Natural killer cell (primary cell): ENCODE measurements at regions not wholly inside any gene's neighbourhood (a gene's known extent, or its start where the extent isn't known, plus 50 kb on each side); places are given as distances from the start of the nearest gene placed in this dataset.

Experiments used
- ATAC-seq, 3 donors: fragments of 150-1000 bp in 2 of 3; fragments of 200-7000 bp in 1 of 3; cut with Tn5 transposase; 1 replicate in 1 of 3; 2 replicates in 2 of 3; pipeline ENCODE4 v1.10.0; 2021; ENCODE audit warnings: mild to moderate bottlenecking in 2 of 3, moderate library complexity in 2 of 3
- DNase-seq, 2 donors: peaks; one replicate each; pipeline versions ENCODE4 v3.0.0 to v3.0.0-alpha.2; 2013 to 2021; ENCODE audit warnings: mixed read lengths in 1 of 2
- H3K27ac ChIP-seq: one replicate; pipeline ENCODE4 v1.5.1; 2013; ENCODE audit warnings: mild to moderate bottlenecking, low read length
- H3K27me3 ChIP-seq: one replicate; pipeline ENCODE4 v1.6.1; 2013; ENCODE audit warnings: low read length; ENCODE audit not compliant: control insufficient read depth, insufficient read depth
- H3K36me3 ChIP-seq: one replicate; pipeline ENCODE4 v1.6.1; 2013; ENCODE audit warnings: low read length; ENCODE audit not compliant: control insufficient read depth, insufficient read depth
- H3K4me1 ChIP-seq: one replicate; pipeline ENCODE4 v1.6.1; 2013; ENCODE audit warnings: low read length; ENCODE audit not compliant: control insufficient read depth, insufficient read depth
- H3K4me3 ChIP-seq: one replicate; pipeline ENCODE4 v1.5.1; 2013; ENCODE audit warnings: low read length
- H3K9me3 ChIP-seq: one replicate; pipeline ENCODE4 v1.6.1; 2013; ENCODE audit warnings: low read length; ENCODE audit not compliant: control insufficient read depth, insufficient read depth
- H3K27ac Mint-ChIP-seq, 2 donors: one replicate each; pipeline ENCODE4 v1.8.0; 2022; ENCODE audit warnings: mild to moderate bottlenecking in 2 of 2, mixed read lengths in 2 of 2, moderate library complexity in 1 of 2
- H3K27me3 Mint-ChIP-seq, 2 donors: one replicate each; pipeline ENCODE4 v1.8.0; 2022; ENCODE audit warnings: low read depth in 2 of 2, mixed read lengths in 2 of 2
- H3K36me3 Mint-ChIP-seq: one replicate; pipeline ENCODE4 v1.8.0; 2022; ENCODE audit warnings: mixed read lengths
- H3K4me1 Mint-ChIP-seq, 2 donors: one replicate each; pipeline ENCODE4 v1.8.0; 2022; ENCODE audit warnings: mixed read lengths in 2 of 2
- H3K4me3 Mint-ChIP-seq: one replicate; pipeline ENCODE4 v1.8.0; 2022; ENCODE audit warnings: mild to moderate bottlenecking, moderate library complexity, mixed read lengths
- H3K9me3 Mint-ChIP-seq, 2 donors: one replicate each; pipeline ENCODE4 v1.8.0; 2022; ENCODE audit warnings: mixed read lengths in 2 of 2
- CTCF ChIP-seq: fragments of 200-600 bp; IDR thresholded peaks from one replicate; pipeline ENCODE4 v1.8.0; 2022; ENCODE audit warnings: antibody characterized with exemption
- WGBS: methylation state at CpG from one replicate; pipeline ENCODE4 v1.1.7; 2013; ENCODE audit warnings: missing lambda C conversion rate; ENCODE audit not compliant: insufficient coverage; 5-methylcytosine and 5-hydroxymethylcytosine counted together
- intact Hi-C: fragments of 100-400 bp; cut with micrococcal nuclease; formaldehyde crosslinking; loops from one replicate; pipeline ENCODE4 v1.14.2; 2022

GRCh38 chr7:23928418-23928775, 218.4 kb downstream of the STK31 start:
- H3K36me3 Mint-ChIP-seq = no peaks in the 10 kb centered on the region
- Histone ChIP-seq H3K9me3 (no peaks in the 10 kb centered on the region), H3K27ac (no peak overlapping the region), H3K4me3 (no peak overlapping the region), H3K36me3 (no peaks in the 10 kb centered on the region), H3K27me3 (no peaks in the 10 kb centered on the region), H3K4me1 (no peaks in the 10 kb centered on the region)
- H3K4me1 Mint-ChIP-seq = no peaks in the 10 kb centered on the region
- no peak for TF ChIP-seq CTCF
- DNase-seq = no peak
- no peak overlapping the region for H3K27ac Mint-ChIP-seq
- H3K27me3 Mint-ChIP-seq = peaks cover 13 to 15% of the 10 kb centered on the region in 2 donors
- H3K9me3 Mint-ChIP-seq = no peaks in the 10 kb centered on the region
- no peak overlapping the region for H3K4me3 Mint-ChIP-seq
- intact Hi-C loops = no loop called here
- 92% methylated on average over 2 of the region's 3 CpGs for WGBS
- ATAC-seq = no peak

- ATAC-seq = no peak
- intact Hi-C loops = loop anchor here (10.0 kb wide), 1 partner anchor 54 kb away; no protein-coding TSS in a partner anchor
- no peaks in the 10 kb centered on the region for H3K9me3 Mint-ChIP-seq
Measured at GRCh38 chr7:23930312-23930711, 220.3 kb downstream of the STK31 start.

GRCh38 chr7:23931633-23932032, 221.6 kb downstream of the STK31 start:
- no peaks in the 10 kb centered on the region for H3K9me3 Mint-ChIP-seq
- H3K36me3 Mint-ChIP-seq = no peaks in the 10 kb centered on the region
- intact Hi-C loops = loop anchor here (10.0 kb wide), 1 partner anchor 53 kb away; no protein-coding TSS in a partner anchor
- TF ChIP-seq CTCF = no peak
- no peak overlapping the region for H3K4me3 ChIP-seq
- DNase-seq (no peak), ATAC-seq (no peak)
- H3K27ac ChIP-seq = no peak overlapping the region
- H3K27me3 Mint-ChIP-seq = peaks cover 19 to 34% of the 10 kb centered on the region in 2 donors
- no peak overlapping the region for H3K4me3 Mint-ChIP-seq
- WGBS = 97% methylated on average over 2 of the region's 2 CpGs
- no peaks in the 10 kb centered on the region for H3K36me3 ChIP-seq
- no peaks in the 10 kb centered on the region for H3K4me1 Mint-ChIP-seq
- H3K9me3 ChIP-seq = no peaks in the 10 kb centered on the region
- no peaks in the 10 kb centered on the region for H3K27me3 ChIP-seq
- H3K27ac Mint-ChIP-seq = no peak overlapping the region
- no peaks in the 10 kb centered on the region for H3K4me1 ChIP-seq

More at GRCh38 chr7:23930312-23930711, 220.3 kb downstream of the STK31 start:
- TF ChIP-seq CTCF = no peak
- no peaks in the 10 kb centered on the region for H3K36me3 Mint-ChIP-seq
- 100% methylated on average over 1 of the region's 1 CpG for WGBS
- Histone ChIP-seq H3K9me3 (no peaks in the 10 kb centered on the region), H3K4me1 (no peaks in the 10 kb centered on the region), H3K27ac (no peak overlapping the region), H3K27me3 (no peaks in the 10 kb centered on the region), H3K4me3 (no peak overlapping the region), H3K36me3 (no peaks in the 10 kb centered on the region)
- no peak for DNase-seq
- peaks cover 15 to 29% of the 10 kb centered on the region in 2 donors for H3K27me3 Mint-ChIP-seq
- no peak overlapping the region for H3K4me3 Mint-ChIP-seq
- H3K4me1 Mint-ChIP-seq = no peaks in the 10 kb centered on the region
- H3K27ac Mint-ChIP-seq = no peak overlapping the region

- H3K4me1 ChIP-seq = no peaks in the 10 kb centered on the region
- H3K4me3 ChIP-seq = no peak overlapping the region
- no peak for TF ChIP-seq CTCF
- DNase-seq (no peak), ATAC-seq (no peak)
- no peaks in the 10 kb centered on the region for H3K36me3 Mint-ChIP-seq
- H3K27ac Mint-ChIP-seq = no peak overlapping the region
- peaks cover 4% of the 10 kb centered on the region for H3K27me3 ChIP-seq
- peaks cover 0 to 2% of the 10 kb centered on the region in 2 donors for H3K9me3 Mint-ChIP-seq
- intact Hi-C loops = loop anchor here (10.0 kb wide), 1 partner anchor 47 kb away; no protein-coding TSS in a partner anchor
- no peaks in the 10 kb centered on the region for H3K9me3 ChIP-seq
- H3K36me3 ChIP-seq = no peaks in the 10 kb centered on the region
- H3K4me1 Mint-ChIP-seq = no peaks in the 10 kb centered on the region
- WGBS = no CpG with 5 or more reads among the region's 1 CpG
- H3K27me3 Mint-ChIP-seq = peaks cover 24 to 33% of the 10 kb centered on the region in 2 donors
- no peak overlapping the region for H3K4me3 Mint-ChIP-seq
- H3K27ac ChIP-seq = no peak overlapping the region
Measured at GRCh38 chr7:23938215-23938614, 228.2 kb downstream of the STK31 start.
